ENCODE measurements at regions not wholly inside any gene's neighbourhood (a gene's known extent, or its start where the extent isn't known, plus 50 kb on each side); places are given as distances from the start of the nearest gene placed in this dataset.

- DNase-seq = no peak
Measured at GRCh38 chr15:26178640-26179220, 315.6 kb upstream of the ATP10A start.

GRCh38 chr15:26177816-26178215, 314.7 kb upstream of the ATP10A start:
- DNase-seq = no peak

DNA sequence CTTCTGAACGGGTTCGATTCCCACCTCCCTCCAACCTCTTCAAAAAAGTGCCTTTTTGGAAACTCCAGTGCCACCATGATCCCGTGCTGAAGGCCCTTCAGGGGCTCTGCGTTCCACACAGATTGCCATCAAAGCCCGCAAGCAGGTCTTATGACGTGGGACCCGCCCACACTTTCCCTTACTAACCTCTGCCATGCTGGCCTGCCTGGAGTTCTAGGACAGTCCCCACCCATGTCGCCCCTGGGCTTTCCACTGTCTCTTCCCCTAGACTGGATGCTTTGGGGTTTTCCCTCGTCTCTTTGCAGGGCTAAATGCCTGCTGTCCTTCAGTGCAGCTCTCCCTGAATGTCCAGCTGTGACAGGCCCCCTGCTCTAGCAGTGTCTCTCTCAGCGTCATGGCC, 313.7 kb upstream of the ATP10A start:
- DNase-seq = no peak

DNA sequence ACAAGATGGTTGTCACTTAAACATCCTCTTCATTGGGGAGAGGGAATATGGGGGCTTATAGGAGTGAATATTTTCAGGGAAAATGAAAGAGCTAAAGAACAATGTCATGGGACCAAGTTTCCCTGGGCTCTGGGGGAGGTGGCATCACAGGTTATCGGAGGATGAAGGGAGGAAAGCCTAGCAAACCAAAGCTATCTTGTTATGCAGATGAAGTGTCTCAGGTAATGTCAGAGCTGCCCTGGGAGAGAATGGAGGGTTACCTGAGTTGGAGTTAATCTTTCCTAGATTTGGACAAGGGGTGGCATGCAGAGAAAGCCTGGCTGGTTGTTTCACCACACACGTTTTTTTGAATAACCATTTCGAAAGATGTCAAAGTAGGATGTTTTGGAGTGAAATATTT, 308.1 kb upstream of the ATP10A start:
- DNase-seq = no peak

- DNase-seq = no peak
Measured at GRCh38 chr15:26166429-26166828, 303.3 kb upstream of the ATP10A start.

DNA sequence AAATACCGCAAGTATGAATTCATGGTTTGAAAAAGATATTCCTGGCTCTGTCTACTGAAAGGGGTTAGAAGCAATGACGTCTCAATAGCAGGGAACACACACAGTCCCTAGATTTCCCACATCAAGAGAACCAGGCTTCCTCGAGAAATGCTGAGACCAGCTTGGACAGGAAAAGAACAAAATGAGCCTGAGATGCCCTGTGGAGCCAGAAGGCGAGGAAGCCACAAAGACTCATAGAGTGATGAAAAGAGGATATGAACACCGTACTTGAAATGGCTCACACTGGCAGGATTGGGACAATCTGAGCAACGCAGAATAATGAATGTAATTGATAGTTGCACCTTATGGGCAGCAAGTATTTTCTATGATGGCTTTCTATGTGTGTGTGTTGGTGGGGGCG, 302.4 kb upstream of the ATP10A start:
- DNase-seq = no peak

- DNase-seq = no peak
Measured at GRCh38 chr15:26160343-26160742, 297.2 kb upstream of the ATP10A start.

GRCh38 chr15:26158176-26158575, 295.0 kb upstream of the ATP10A start:
- DNase-seq = no peak

DNA sequence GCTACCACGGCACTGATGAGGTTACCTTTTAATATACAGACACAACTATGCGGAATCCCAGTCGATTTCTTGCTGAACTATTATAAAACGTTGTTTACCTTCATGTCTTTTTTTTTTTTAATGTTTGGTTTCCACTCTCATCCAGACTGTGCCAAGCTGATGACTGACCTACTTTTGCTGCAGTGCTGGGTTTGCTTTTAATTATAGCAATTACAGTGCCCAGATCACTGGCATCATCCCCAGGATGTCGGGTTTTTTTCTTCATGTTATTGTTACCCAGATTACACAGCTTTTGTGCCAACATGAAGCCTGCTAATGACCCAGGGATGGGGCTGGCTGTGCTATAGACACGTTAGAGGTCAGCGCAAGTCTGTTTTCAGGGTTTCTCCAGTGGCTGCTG, 294.0 kb upstream of the ATP10A start:
- no peak for DNase-seq

DNA sequence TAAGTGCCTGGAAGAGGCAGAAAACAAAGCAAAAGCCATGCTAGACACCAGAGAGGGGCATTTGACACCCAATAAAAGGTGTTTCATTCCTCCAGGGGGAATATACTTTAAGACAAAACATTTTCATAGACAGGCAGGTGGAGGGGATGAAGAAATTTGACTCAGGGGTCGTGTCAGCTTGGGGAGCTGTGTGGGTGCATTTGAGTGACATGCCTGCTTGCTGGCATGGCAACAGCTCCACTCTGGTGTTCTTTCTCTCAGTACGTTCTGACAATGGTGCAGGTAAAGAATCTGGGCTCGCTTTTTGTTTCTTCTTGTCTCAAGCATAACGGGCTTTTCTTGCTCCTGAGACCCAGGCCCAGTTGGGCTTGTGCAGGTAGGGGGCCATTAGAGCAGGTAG, 292.9 kb upstream of the ATP10A start:
- DNase-seq = no peak

- DNase-seq = no peak
Measured at GRCh38 chr15:26148156-26148860, 285.2 kb upstream of the ATP10A start.

- no peak for DNase-seq
Measured at GRCh38 chr15:26146202-26146601, 283.1 kb upstream of the ATP10A start.

- no peak for DNase-seq
Measured at GRCh38 chr15:26145796-26146195, 282.7 kb upstream of the ATP10A start.

DNA sequence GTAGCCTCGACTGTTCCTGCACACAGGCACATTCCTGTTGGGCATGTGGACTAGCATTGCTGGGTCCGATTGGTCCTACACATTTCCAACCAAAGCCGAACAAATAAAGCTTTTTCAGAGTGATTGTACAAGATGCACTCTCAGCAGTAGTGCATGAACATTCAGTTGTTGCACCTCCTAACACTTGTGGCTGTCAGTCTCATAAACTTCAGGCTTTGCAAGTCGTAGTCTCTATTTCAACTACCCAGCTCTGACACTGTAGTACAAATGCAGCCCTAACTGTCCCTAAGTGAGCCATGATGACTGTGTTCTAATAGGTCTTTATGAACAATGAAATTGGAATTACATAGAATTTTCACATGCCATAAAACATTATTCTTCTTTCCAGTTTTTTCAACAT, 281.7 kb upstream of the ATP10A start:
- DNase-seq = no peak

DNA sequence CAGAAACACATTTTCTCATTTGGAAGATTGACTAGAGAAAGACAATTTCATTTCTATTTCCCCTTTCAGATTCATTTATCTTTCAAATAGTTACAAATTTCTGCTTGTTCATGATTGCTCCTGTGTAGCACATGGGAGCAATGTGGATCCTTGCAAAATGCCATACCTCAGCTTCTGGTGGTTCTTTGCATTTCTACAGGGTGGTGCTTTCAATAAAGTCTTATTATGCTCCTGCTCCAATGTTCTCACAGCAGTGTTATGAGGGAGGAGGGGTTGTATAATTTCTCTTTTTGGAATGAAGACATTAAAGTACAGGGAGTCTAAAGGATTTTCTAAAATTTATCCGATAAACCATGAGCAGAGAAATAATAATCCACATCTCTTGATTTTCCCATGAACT, 280.1 kb upstream of the ATP10A start:
- DNase-seq = no peak

GRCh38 chr15:26134812-26135211, 271.7 kb upstream of the ATP10A start:
- DNase-seq = no peak

GRCh38 chr15:26134152-26134551, 271.0 kb upstream of the ATP10A start:
- no peak for DNase-seq

GRCh38 chr15:26132811-26133210, 269.7 kb upstream of the ATP10A start:
- DNase-seq = no peak

- no peak for DNase-seq
Measured at GRCh38 chr15:26129852-26130251, 266.7 kb upstream of the ATP10A start.

DNA sequence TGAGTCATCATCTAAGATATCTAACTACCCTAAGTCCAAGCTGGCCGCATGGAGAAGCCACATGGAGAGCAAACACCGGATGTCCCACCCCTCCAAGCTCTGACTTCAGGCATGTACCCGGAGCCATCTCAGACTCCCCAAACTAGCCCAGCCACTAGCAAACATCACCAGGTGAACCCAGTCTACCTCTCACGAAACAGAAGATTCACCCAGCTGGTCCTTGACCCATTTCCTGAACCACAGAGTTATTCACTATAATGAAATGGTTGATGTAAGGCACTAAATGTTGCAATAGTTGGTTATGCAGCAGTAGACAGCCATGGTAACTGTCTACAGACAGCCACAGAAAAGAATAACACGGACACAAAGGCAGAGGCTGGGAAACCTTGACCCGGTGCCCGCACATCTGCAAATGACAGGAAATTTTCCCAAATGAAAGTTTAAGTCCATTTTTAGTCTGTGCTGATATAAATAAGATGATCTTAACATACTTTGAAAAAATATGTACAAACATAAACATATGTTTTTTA, 265.5 kb upstream of the ATP10A start:
- no peak for DNase-seq

DNA sequence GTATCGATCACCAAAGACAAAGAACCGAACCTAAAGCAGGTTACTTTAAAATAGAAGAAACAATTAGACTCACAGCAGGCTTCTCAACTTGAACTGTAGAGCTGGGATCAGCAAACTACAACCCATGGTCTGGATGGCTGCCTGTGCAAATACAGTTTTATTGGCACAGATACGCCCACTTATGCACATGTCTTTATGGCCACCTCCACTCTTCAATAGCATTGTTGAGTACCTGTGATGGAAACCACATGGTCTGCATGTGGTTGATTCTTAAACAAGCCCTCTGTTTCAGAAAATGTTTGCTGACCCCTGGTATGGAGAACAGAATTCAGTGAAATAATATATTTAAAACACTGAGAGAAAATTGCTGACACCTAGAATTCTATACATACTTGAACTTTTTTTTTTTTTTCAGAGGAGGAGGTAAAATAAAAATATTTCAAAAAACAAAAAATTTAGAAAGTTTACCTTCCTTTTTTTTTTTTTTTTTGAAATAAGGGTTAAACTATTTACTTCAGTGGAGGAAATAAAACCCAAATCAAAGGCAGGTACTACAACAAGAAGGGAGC, 263.8 kb upstream of the ATP10A start:
- DNase-seq = no peak

GRCh38 chr15:26126070-26126469, 262.9 kb upstream of the ATP10A start:
- no peak for DNase-seq

DNA sequence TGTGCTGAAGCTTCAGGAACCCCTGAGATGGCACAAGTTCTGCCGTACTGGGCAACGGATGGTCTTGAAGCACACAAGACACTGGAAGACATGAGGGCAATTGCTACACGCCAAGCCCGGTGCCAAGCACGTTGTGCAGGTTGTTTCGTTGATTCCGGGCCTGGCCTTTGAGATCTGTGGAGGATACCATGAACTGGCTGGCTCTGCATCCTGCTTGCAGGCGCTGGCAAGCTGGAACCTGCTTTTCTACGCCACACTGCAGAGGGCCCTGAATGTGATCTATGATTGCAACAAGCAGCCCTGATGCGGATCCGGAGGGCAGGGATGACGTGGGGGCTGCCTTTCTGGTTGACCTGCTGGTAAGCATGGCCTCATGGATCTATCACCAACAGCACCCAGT, 262.5 kb upstream of the ATP10A start:
- DNase-seq = no peak

GRCh38 chr15:26119322-26119721, 256.2 kb upstream of the ATP10A start:
- no peak for DNase-seq
